ENCODE measurements at regions not wholly inside any gene's neighbourhood (a gene's known extent, or its start where the extent isn't known, plus 50 kb on each side); places are given as distances from the start of the nearest gene placed in this dataset.

GRCh38 chr9:16157216-16157615 lies 604.4 kb downstream of the CCDC171 start:
- in situ Hi-C loops (cut with HindIII; ENCODE audit: low sequenced_read_pairs) = no loop called here
- TF ChIP-seq, protein P1, sequence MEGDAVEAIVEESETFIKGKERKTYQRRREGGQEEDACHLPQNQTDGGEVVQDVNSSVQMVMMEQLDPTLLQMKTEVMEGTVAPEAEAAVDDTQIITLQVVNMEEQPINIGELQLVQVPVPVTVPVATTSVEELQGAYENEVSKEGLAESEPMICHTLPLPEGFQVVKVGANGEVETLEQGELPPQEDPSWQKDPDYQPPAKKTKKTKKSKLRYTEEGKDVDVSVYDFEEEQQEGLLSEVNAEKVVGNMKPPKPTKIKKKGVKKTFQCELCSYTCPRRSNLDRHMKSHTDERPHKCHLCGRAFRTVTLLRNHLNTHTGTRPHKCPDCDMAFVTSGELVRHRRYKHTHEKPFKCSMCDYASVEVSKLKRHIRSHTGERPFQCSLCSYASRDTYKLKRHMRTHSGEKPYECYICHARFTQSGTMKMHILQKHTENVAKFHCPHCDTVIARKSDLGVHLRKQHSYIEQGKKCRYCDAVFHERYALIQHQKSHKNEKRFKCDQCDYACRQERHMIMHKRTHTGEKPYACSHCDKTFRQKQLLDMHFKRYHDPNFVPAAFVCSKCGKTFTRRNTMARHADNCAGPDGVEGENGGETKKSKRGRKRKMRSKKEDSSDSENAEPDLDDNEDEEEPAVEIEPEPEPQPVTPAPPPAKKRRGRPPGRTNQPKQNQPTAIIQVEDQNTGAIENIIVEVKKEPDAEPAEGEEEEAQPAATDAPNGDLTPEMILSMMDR (IDR thresholded peaks at IDR 0.05; ENCODE audit: low read depth, low read length) = no peak
- H3K4me3 ChIP-seq (ENCODE audit: low read depth, low read length) = no peak overlapping the region
- DNase-seq (ENCODE audit: low read depth, low spot score) = no peak

- no peak overlapping the region for H3K4me3 ChIP-seq (ENCODE audit: low read depth, low read length)
- in situ Hi-C loops (cut with HindIII; ENCODE audit: low sequenced_read_pairs) = no loop called here
- TF ChIP-seq, protein P1 (IDR thresholded peaks at IDR 0.05; ENCODE audit: low read depth, low read length) = no peak
- no peak for DNase-seq (ENCODE audit: low read depth, low spot score)
Observed at GRCh38 chr9:16157651-16158050, 604.8 kb downstream of the CCDC171 start.

GRCh38 chr9:16158093-16158492 lies 605.2 kb downstream of the CCDC171 start:
- in situ Hi-C loops (cut with HindIII; ENCODE audit: low sequenced_read_pairs) = no loop called here
- no peak overlapping the region for H3K4me3 ChIP-seq (ENCODE audit: low read depth, low read length)
- TF ChIP-seq, protein P1 (IDR thresholded peaks at IDR 0.05; ENCODE audit: low read depth, low read length) = no peak
- DNase-seq (ENCODE audit: low read depth, low spot score) = no peak

DNA sequence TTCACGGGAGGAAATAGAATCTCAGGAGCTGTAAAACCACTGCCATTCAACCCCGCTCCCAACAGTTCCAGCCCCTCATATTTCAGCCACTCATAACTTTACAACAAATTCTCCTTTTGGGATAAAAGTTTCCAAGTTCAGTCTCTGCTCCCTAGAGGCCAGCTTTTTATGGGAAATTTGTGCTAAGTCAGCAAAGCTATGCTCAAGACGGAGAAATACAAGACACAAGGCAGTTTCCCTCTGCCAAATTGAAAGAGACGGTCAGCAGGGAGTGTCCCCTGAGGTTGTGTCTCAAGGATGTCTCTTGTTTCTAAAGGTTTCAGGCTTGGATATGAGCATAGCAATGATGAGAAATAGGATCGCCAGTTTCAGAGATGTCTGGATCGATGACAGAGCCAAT lies 608.6 kb downstream of the CCDC171 start:
- TF ChIP-seq, protein P1 (IDR thresholded peaks at IDR 0.05; ENCODE audit: low read depth, low read length) = no peak
- no peak for DNase-seq (ENCODE audit: low read depth, low spot score)
- in situ Hi-C loops (cut with HindIII; ENCODE audit: low sequenced_read_pairs) = no loop called here
- H3K4me3 ChIP-seq (ENCODE audit: low read depth, low read length) = no peak overlapping the region

DNA sequence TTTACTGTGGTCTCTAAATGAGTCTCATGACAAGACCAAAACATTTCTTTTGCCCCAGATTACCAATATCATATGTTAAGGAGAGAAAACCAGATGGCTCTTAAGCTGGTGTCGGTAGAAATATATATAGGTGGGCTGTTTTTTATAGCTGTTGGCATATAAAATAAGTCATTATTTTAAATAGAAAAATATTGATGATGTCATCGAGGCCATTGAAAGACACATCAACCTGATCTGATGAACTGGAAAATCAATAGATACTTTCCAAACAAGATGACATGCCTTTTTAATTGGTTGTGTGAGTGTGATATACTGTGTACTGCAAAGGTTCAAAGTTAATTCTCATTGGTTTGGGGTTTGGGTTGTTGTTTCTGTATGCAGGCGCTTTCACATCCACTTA lies 617.3 kb downstream of the CCDC171 start:
- no peak for DNase-seq (ENCODE audit: low read depth, low spot score)
- in situ Hi-C loops (cut with HindIII; ENCODE audit: low sequenced_read_pairs) = no loop called here
- H3K4me3 ChIP-seq (ENCODE audit: low read depth, low read length) = no peak overlapping the region

GRCh38 chr9:16171911-16172310 lies 619.1 kb downstream of the CCDC171 start:
- in situ Hi-C loops (cut with HindIII; ENCODE audit: low sequenced_read_pairs) = no loop called here
- TF ChIP-seq, protein P1 (IDR thresholded peaks at IDR 0.05; ENCODE audit: low read depth, low read length) = no peak

More for the DNA sequence above, 617.3 kb downstream of the CCDC171 start:
- TF ChIP-seq, protein P1 (IDR thresholded peaks at IDR 0.05; ENCODE audit: low read depth, low read length) = no peak

DNA sequence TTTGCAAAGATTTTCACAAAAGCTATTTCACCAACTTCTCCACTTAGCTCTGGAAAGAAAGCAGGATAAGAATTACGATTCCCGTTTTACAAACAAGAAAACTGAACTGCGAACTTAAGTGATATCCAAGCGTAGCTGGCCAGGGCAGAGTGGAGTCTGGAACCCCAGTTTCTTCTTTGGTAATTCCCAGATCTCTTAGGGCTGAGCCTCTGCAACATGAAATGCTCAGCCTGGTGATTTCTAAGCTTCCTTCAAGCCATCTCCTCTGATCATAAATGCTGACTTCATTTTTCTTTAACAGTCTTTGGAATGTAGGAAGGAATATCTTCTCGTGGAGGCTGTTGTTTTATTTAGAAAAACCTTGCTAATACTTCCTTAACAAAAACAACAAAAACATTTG lies 620.0 kb downstream of the CCDC171 start:
- TF ChIP-seq, protein P1 (IDR thresholded peaks at IDR 0.05; ENCODE audit: low read depth, low read length) = no peak
- H3K4me3 ChIP-seq (ENCODE audit: low read depth, low read length) = no peak overlapping the region
- in situ Hi-C loops (cut with HindIII; ENCODE audit: low sequenced_read_pairs) = no loop called here
- DNase-seq (ENCODE audit: low read depth, low spot score) = no peak

More at GRCh38 chr9:16171911-16172310, 619.1 kb downstream of the CCDC171 start:
- no peak for DNase-seq (ENCODE audit: low read depth, low spot score)
- H3K4me3 ChIP-seq (ENCODE audit: low read depth, low read length) = no peak overlapping the region

All from astrocyte of the spinal cord (primary cell).